Nephron progenitor cell (in vitro differentiated cells): ENCODE measurements at regions not wholly inside any gene's neighbourhood (a gene's known extent, or its start where the extent isn't known, plus 50 kb on each side); places are given as distances from the start of the nearest gene placed in this dataset.
"Not testable (repeated sequence)": the region's sequence is repeated elsewhere in the genome, so short reads cannot be mapped to it uniquely, and the experiment has no call there.

Experiments
- DNase-seq: peaks from one replicate; pipeline ENCODE4 v3.0.0; 2021
- H3K27ac Mint-ChIP-seq: 2 replicates; pipeline ENCODE4 v1.8.0; 2021; ENCODE audit warnings: mild to moderate bottlenecking, moderate library complexity, mixed read lengths
- H3K27me3 Mint-ChIP-seq: 2 replicates; pipeline ENCODE4 v1.8.0; 2021; ENCODE audit warnings: mild to moderate bottlenecking, low read depth, mixed read lengths; ENCODE audit not compliant: poor library complexity
- H3K36me3 Mint-ChIP-seq: 2 replicates; pipeline ENCODE4 v1.8.0; 2021; ENCODE audit warnings: low read depth, mixed read lengths
- H3K4me1 Mint-ChIP-seq: 2 replicates; pipeline ENCODE4 v1.8.0; 2021; ENCODE audit warnings: mixed read lengths
- H3K4me3 Mint-ChIP-seq: 2 replicates; pipeline ENCODE4 v1.8.0; 2021; ENCODE audit warnings: mild to moderate bottlenecking, moderate library complexity, mixed read lengths
- H3K9me3 Mint-ChIP-seq: 2 replicates; pipeline ENCODE4 v1.8.0; 2021; ENCODE audit warnings: mild to moderate bottlenecking, moderate library complexity, mixed read lengths
- CTCF ChIP-seq: fragments of 200-600 bp; sonication (generic); IDR thresholded peaks from 2 replicates; pipeline ENCODE4 v1.5.0; 2021; ENCODE audit warnings: antibody characterized with exemption

- Mint-ChIP-seq H3K27me3 (peaks cover 9% of the 10 kb centered on the region), H3K4me3 (no peak overlapping the region), H3K27ac (no peak overlapping the region), H3K4me1 (peaks cover 5% of the 10 kb centered on the region), H3K9me3 (peaks cover 20% of the 10 kb centered on the region), H3K36me3 (peaks cover 7% of the 10 kb centered on the region)
- no peak for DNase-seq
- TF ChIP-seq CTCF = no peak
Measured at GRCh38 chr3:31321620-31322019, 211.1 kb upstream of the STT3B start.

GRCh38 chr3:31322460-31322859, 210.3 kb upstream of the STT3B start:
- peaks cover 8% of the 10 kb centered on the region for H3K27me3 Mint-ChIP-seq
- no peak for TF ChIP-seq CTCF
- peaks cover 5% of the 10 kb centered on the region for H3K4me1 Mint-ChIP-seq
- peaks cover 4% of the 10 kb centered on the region for H3K36me3 Mint-ChIP-seq
- DNase-seq = no peak
- H3K9me3 Mint-ChIP-seq = peaks cover 23% of the 10 kb centered on the region
- no peak overlapping the region for H3K27ac Mint-ChIP-seq
- no peak overlapping the region for H3K4me3 Mint-ChIP-seq

GRCh38 chr3:31327826-31328357, 204.8 kb upstream of the STT3B start:
- Mint-ChIP-seq H3K9me3 (peaks cover 40% of the 10 kb centered on the region), H3K36me3 (peaks cover 16% of the 10 kb centered on the region)
- DNase-seq, H3K27ac Mint-ChIP-seq, H3K4me1 Mint-ChIP-seq, H3K4me3 Mint-ChIP-seq, H3K27me3 Mint-ChIP-seq: not testable (repeated sequence)

- no peaks in the 10 kb centered on the region for H3K4me1 Mint-ChIP-seq
- peaks cover 3% of the 10 kb centered on the region for H3K27me3 Mint-ChIP-seq
- no peak for TF ChIP-seq CTCF
- H3K9me3 Mint-ChIP-seq = peaks cover 49% of the 10 kb centered on the region
- H3K27ac Mint-ChIP-seq = no peak overlapping the region
- no peak for DNase-seq
- H3K36me3 Mint-ChIP-seq = peaks cover 23% of the 10 kb centered on the region
- H3K4me3 Mint-ChIP-seq = no peak overlapping the region
Measured at GRCh38 chr3:31331278-31331677, 201.4 kb upstream of the STT3B start.

- no peak for TF ChIP-seq CTCF
Measured at GRCh38 chr3:31341130-31341529, 191.6 kb upstream of the STT3B start.

GRCh38 chr3:31343075-31343474, 189.7 kb upstream of the STT3B start:
- no peak overlapping the region for H3K4me3 Mint-ChIP-seq
- H3K27ac Mint-ChIP-seq = no peak overlapping the region
- TF ChIP-seq CTCF = no peak
- peaks cover 10% of the 10 kb centered on the region for H3K36me3 Mint-ChIP-seq
- peaks cover 7% of the 10 kb centered on the region for H3K4me1 Mint-ChIP-seq
- peaks cover 16% of the 10 kb centered on the region for H3K9me3 Mint-ChIP-seq
- H3K27me3 Mint-ChIP-seq = peaks cover 6% of the 10 kb centered on the region
- DNase-seq = no peak

More at GRCh38 chr3:31341130-31341529, 191.6 kb upstream of the STT3B start:
- Mint-ChIP-seq H3K4me3 (no peak overlapping the region), H3K36me3 (peaks cover 10% of the 10 kb centered on the region), H3K4me1 (peaks cover 7% of the 10 kb centered on the region), H3K27ac (no peak overlapping the region), H3K27me3 (peaks cover 10% of the 10 kb centered on the region), H3K9me3 (peaks cover 20% of the 10 kb centered on the region)
- DNase-seq = peak; percentile 31
